Astrocyte of the cerebellum (primary cell): ENCODE measurements at regions not wholly inside any gene's neighbourhood (a gene's known extent, or its start where the extent isn't known, plus 50 kb on each side); places are given as distances from the start of the nearest gene placed in this dataset.

Source experiments
- DNase-seq: peaks from one replicate; pipeline ENCODE4 v3.0.0-alpha.2; 2011; ENCODE audit warnings: low read depth
- H3K4me3 ChIP-seq: 2 replicates; pipeline ENCODE4 v1.5.1; 2011; ENCODE audit warnings: mild to moderate bottlenecking, low read depth, low read length, moderate library complexity
- in situ Hi-C: cut with HindIII; loops from 2 replicates; pipeline ENCODE4 v1.10.0; 2017; ENCODE audit warnings: low sequenced_read_pairs
- TF ChIP-seq, protein P1 (sequence below): IDR thresholded peaks from 2 replicates; pipeline ENCODE4 v1.5.1; 2012; ENCODE audit warnings: low read length, low read depth, moderate library complexity, mild to moderate bottlenecking; ENCODE audit errors: missing control alignments

DNA sequence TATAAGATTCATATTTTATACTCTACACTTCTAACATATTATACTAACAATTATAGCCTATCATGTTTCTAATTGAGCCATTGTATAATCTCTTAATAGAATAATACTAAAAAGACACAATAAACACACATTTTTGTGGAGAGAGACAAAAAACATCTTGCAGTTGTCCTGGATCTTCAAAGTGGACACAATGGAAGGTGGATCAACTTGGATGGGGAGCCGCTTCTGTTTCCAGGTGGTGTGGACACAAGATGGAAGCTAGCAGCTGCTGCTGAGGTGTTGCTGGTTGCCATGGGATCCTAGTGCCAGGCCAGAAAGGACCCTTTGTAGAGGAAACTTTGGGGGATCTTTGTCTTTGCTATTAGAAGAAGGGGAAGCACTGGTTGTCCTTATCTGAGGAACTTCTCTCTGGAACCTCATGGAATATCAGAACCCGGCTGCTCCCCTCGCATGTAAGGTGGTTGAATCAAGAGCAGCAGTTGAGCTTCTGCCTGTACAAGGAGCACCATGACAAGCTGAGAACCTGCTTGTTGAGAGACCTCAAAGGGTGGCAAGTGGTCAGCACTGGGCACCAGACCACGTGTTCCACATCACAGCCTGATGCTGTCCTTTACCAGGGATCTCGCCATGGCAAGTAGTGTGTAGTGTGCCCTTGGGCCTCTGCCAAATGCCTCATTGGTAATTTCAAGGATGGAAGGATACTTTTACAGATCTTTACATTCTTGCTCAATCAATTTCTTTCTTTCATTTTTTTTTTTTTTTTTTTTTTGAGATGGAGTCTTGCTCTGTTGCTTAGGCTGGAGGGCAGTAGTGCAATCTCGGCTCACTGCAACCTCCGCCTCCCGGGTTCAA lies 232.2 kb downstream of the MYCN start:
- no peak for DNase-seq
- in situ Hi-C loops = no loop called here
- no peak overlapping the region for H3K4me3 ChIP-seq
- TF ChIP-seq, protein P1, sequence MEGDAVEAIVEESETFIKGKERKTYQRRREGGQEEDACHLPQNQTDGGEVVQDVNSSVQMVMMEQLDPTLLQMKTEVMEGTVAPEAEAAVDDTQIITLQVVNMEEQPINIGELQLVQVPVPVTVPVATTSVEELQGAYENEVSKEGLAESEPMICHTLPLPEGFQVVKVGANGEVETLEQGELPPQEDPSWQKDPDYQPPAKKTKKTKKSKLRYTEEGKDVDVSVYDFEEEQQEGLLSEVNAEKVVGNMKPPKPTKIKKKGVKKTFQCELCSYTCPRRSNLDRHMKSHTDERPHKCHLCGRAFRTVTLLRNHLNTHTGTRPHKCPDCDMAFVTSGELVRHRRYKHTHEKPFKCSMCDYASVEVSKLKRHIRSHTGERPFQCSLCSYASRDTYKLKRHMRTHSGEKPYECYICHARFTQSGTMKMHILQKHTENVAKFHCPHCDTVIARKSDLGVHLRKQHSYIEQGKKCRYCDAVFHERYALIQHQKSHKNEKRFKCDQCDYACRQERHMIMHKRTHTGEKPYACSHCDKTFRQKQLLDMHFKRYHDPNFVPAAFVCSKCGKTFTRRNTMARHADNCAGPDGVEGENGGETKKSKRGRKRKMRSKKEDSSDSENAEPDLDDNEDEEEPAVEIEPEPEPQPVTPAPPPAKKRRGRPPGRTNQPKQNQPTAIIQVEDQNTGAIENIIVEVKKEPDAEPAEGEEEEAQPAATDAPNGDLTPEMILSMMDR = no peak

DNA sequence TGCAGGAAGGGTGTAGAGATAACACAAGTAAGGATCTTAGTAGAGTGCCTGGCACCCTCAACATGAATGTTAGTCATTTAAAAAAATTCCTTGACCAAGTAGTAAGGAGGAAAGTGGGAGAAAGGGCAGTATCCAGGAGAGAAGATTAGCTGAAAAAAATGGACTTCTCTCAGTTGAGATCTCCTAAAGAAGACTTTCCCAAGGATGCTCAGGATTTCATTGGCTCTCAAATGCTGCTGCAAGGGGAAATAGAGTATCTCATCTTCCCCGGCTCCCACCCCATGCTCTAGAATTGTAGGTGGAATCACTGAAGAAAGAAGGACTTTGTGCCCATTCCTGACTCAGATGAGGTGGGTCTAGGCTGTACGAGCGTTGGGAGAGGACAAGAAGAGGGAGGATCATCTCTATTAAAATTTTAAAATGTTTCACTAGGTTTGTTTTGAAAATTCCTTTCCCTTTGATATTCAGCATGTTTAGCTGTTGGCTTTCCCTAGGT lies 231.1 kb downstream of the MYCN start:
- no peak for DNase-seq
- TF ChIP-seq, protein P1 = no peak
- H3K4me3 ChIP-seq = no peak overlapping the region
- in situ Hi-C loops = no loop called here

DNA sequence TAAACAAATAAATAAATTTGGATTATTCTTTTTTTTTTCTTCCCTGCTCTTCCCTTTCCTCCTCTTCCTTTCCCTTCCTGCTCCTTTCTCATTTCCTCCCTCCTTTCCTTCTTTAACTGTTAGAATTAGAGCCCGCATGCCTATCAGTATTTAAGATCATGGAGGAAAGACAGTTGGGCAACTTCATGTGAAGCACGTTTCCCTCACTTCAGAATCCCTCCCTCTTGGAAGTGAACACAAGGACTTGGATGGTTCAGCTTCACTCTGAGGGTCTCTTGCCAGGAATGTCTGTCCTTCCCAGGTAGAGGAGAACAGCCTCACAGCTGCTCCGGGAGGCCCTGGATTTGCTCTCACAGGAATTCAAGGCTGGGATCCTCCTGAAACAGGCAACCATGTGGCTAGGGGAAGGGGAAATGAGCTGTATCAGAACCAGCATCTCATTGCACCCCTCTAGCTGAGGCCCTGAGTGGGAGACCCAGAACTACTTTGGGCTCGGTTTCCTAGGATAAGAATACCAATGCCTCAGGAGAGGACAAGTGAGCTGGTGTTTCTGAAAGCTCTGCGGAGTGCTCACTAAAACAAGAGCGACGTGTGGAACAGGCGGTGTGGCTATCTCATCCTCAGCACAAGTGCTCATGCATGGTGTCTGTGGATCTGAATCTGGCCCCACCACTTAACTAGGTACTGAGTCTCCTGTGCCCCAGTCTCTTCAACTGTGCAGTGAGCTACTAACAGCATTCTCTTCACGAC lies 230.5 kb downstream of the MYCN start:
- TF ChIP-seq, protein P1 = no peak
- DNase-seq = no peak
- no peak overlapping the region for H3K4me3 ChIP-seq
- in situ Hi-C loops = no loop called here

DNA sequence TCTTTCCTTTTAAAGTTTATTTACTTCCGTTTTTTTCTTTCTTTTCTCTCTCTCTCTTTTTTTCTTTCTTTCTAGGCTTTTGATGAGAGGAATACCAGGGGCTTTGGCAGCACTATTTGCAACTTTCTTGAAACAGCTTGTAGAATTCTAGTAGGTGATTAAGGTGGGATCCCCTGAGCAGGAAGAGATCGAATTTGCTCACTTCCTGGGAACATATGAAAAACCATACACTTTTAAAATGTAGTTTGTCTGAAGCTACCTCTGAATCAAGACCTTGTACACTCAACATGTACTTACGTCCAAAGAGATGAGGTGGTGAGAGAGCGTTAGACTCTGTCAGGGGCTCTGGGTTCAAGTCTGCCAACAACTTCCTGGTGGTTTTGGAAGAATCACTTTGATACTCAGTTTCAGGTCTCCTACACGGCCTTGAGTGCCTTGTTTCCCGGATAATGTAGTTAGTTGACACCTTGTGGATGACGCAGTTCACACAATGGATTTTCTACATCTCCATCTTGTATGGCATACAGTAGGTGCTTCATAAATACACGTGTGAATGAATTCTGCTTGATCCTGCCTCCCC lies 229.1 kb downstream of the MYCN start:
- no peak overlapping the region for H3K4me3 ChIP-seq

DNA sequence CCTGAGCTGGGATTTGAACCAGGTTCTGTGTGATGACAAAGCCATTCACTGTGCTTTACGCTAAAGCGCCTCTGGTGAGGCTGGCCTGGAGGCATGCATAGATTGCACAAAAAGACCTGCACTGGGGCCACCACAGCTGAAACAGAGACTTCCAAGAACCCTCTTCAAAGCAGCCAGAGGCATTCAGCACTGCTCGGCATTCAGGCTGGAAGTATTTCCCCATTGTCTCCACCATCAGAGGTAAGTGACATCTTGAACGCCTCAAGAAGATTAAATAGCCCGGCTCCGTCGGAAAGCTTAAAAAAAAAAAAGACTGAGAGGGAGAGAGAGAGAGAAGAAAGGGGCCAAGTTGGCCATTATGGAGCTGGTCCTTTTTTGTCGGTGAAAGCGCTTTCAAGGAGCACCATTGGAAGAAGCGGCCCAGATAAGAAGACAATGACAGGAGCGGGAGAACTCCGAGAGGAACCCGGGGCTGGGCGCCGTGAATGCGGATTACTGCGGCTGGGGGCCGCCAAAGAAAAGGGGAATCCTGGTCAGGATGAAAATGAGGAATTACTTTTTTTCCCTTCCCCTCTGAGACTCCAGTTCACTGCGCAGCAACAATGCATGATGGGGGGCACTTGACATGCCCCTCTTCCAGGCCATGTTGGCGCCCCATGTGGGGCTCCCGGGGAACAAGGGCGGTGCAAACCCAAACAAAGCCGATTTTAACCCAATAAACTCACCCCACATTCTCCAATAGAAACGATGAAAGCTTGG lies 228.3 kb downstream of the MYCN start:
- no peak for DNase-seq
- TF ChIP-seq, protein P1 = no peak
- H3K4me3 ChIP-seq = no peak overlapping the region
- in situ Hi-C loops = no loop called here

More for the DNA sequence above, 229.1 kb downstream of the MYCN start:
- in situ Hi-C loops = no loop called here
- TF ChIP-seq, protein P1 = no peak
- DNase-seq = no peak
